SK-N-SH (cell line): ENCODE measurements at regions not wholly inside any gene's neighbourhood (a gene's known extent, or its start where the extent isn't known, plus 50 kb on each side); places are given as distances from the start of the nearest gene placed in this dataset.

ENCODE experiments used
- IRF3 ChIP-seq: fragments of 150-350 bp; IDR thresholded peaks from 2 replicates; pipeline ENCODE4 v1.6.1; 2016; ENCODE audit warnings: mild to moderate bottlenecking, low read depth, low read length
- JUND ChIP-seq: IDR thresholded peaks from 2 replicates; pipeline ENCODE4 v1.4.0; 2012
- MAX ChIP-seq: IDR thresholded peaks from 2 replicates; pipeline ENCODE4 v1.4.0; 2012; ENCODE audit warnings: low read depth
- POLR2AphosphoS5 ChIP-seq: IDR thresholded peaks from 2 replicates; pipeline ENCODE4 v1.6.1; 2012; ENCODE audit warnings: low read depth, low read length
- RAD21 ChIP-seq: IDR thresholded peaks from 2 replicates; pipeline ENCODE4 v1.6.1; 2012; ENCODE audit warnings: mild to moderate bottlenecking, low read length
- TAF1 ChIP-seq: IDR thresholded peaks from 2 replicates; pipeline ENCODE4 v1.6.1; 2012; ENCODE audit warnings: low read depth, mild to moderate bottlenecking, low read length, moderate library complexity, borderline replicate concordance
- YY1 ChIP-seq: IDR thresholded peaks from 2 replicates; pipeline ENCODE4 v1.4.0; 2012; ENCODE audit warnings: low read depth, mild to moderate bottlenecking
- TF ChIP-seq, protein P1 (sequence below): fragments of 200-600 bp; sonication (generic); IDR thresholded peaks from 2 replicates; pipeline ENCODE4 v1.6.1; 2017; ENCODE audit warnings: antibody characterized with exemption, mild to moderate bottlenecking, moderate library complexity

DNA sequence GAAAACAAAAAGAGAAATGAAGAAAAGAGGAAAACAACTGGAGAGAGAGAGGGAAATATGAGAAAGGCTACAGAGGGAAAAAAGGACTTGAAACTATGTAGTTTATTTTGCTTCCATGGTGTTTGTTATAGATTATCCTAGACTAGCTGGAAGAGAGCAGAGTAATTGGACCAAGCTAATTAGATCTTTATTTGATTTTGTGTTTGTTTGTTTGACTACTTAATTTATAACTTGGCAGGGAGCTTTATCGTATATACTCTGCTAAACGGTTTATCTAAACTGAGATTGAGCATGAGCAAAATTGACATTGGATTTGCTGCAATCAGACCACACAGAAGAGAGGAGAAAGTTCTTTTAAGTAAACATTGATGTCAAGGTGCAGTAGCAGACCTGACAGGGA lies 443.8 kb upstream of the USP24 start:
- no peak for TF ChIP-seq YY1
- no peak for TF ChIP-seq RAD21
- TF ChIP-seq POLR2AphosphoS5, result no peak
- TF ChIP-seq, protein P1, sequence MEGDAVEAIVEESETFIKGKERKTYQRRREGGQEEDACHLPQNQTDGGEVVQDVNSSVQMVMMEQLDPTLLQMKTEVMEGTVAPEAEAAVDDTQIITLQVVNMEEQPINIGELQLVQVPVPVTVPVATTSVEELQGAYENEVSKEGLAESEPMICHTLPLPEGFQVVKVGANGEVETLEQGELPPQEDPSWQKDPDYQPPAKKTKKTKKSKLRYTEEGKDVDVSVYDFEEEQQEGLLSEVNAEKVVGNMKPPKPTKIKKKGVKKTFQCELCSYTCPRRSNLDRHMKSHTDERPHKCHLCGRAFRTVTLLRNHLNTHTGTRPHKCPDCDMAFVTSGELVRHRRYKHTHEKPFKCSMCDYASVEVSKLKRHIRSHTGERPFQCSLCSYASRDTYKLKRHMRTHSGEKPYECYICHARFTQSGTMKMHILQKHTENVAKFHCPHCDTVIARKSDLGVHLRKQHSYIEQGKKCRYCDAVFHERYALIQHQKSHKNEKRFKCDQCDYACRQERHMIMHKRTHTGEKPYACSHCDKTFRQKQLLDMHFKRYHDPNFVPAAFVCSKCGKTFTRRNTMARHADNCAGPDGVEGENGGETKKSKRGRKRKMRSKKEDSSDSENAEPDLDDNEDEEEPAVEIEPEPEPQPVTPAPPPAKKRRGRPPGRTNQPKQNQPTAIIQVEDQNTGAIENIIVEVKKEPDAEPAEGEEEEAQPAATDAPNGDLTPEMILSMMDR, result no peak
- TF ChIP-seq TAF1, result no peak
- no peak for TF ChIP-seq IRF3
- no peak for TF ChIP-seq JUND
- no peak for TF ChIP-seq MAX
